Skeletal muscle satellite cell (primary cell): ENCODE measurements at regions not wholly inside any gene's neighbourhood (a gene's known extent, or its start where the extent isn't known, plus 50 kb on each side); places are given as distances from the start of the nearest gene placed in this dataset.

Experiments
- H3K27me3 ChIP-seq: 2 replicates; pipeline ENCODE4 v1.7.0; 2013; ENCODE audit warnings: low read length; ENCODE audit not compliant: control insufficient read depth, insufficient read depth
- H3K36me3 ChIP-seq: 2 replicates; pipeline ENCODE4 v1.7.0; 2013; ENCODE audit warnings: mild to moderate bottlenecking, control low read depth, low read length; ENCODE audit not compliant: insufficient read depth
- H3K4me1 ChIP-seq: 2 replicates; pipeline ENCODE4 v1.7.0; 2013; ENCODE audit warnings: low read length; ENCODE audit not compliant: control insufficient read depth, insufficient read depth
- H3K4me2 ChIP-seq: 2 replicates; pipeline ENCODE4 v1.7.0; 2013; ENCODE audit warnings: mild to moderate bottlenecking, low read length
- H3K4me3 ChIP-seq: 2 replicates; pipeline ENCODE4 v1.7.0; 2013; ENCODE audit warnings: low read length
- H3K9ac ChIP-seq: 2 replicates; pipeline ENCODE4 v1.7.0; 2013; ENCODE audit warnings: mild to moderate bottlenecking, low read depth, low read length, moderate library complexity
- H3K9me3 ChIP-seq: replicated peaks from 2 replicates; pipeline ENCODE4 v1.7.0; 2013; ENCODE audit warnings: mild to moderate bottlenecking, control low read depth, low read length

DNA sequence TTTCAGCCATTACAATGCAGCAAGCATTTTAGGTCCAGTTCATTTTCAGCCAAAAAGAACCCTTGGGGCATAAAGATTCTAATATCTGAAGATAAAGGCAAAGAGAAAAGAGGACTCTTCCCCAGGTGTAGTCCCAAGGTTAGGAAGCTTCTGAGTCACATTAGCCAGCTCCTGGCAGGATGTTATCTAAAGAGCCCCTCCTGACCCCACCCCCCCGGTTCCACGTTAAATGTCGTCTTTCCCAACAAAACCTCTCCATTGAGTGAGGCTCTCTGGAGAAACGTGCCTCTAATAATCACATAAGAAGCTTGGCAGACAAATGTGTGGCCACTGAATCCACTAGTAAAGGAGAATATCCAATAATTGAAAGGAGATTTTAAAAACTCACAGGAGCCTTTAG is 267.7 kb downstream of the GALC start:
- Histone ChIP-seq H3K27me3 (no peaks in the 10 kb centered on the region), H3K4me3 (no peak overlapping the region), H3K9me3 (peaks cover 3% of the 10 kb centered on the region), H3K4me1 (no peaks in the 10 kb centered on the region), H3K9ac (no peak overlapping the region), H3K4me2 (no peak overlapping the region), H3K36me3 (no peaks in the 10 kb centered on the region)

DNA sequence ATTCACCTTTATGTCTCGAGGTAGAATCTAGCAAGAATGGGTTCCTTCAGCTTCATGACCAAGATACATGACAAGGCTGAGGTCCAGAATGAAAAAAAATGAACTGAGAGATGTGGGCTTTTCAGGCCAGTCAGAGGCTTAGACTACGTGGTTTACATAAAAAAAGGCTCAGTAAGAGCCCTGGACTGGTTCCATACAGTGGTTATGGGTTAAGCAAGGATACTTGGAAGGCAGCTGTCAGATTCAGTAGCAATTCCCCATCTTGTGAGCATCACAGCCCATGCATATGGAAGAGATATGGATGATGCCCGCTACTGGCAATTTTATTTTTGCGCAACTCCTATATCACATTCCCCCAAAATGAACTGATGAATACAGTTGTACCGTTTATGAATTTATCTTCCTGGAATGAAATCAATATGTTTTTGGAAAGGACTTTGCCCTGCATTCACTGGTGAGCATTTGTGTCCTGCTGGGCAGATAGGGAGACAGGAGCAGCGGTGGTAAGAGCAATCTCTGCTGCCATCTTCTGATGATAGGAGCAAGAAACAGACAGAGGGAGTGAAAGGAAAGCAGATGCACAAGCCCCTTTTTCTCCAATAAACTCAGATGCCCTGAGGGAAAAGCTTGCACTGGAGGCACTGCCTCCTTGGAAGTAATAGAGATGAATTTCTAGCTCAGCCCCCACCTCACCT is 280.4 kb downstream of the GALC start:
- Histone ChIP-seq H3K27me3 (no peaks in the 10 kb centered on the region), H3K36me3 (no peaks in the 10 kb centered on the region), H3K9ac (no peak overlapping the region), H3K4me3 (no peak overlapping the region), H3K4me2 (no peak overlapping the region), H3K4me1 (no peaks in the 10 kb centered on the region), H3K9me3 (no peaks in the 10 kb centered on the region)

DNA sequence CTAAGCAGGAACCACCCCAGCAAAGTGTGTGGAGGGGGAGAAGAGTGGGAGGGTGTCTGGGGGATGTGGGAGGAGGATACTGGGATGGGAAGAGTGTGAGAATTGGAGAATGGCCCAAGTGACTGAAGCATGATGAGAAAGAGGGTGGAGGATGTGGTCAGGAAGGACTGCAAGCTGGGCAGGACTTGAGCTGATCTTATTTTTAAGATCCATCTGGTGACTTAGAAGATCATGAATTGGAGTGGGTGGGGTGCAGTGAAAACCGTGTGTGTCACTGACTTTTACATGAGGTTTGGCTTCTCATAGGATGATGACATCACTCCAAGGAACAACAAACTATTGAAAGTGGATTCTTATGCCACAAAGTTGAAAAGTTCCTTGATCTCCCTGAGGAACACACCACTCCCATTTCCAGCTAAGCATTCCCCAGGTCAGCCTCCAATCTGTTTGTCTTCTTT is 287.5 kb downstream of the GALC start:
- Histone ChIP-seq H3K4me2 (no peak overlapping the region), H3K4me3 (no peak overlapping the region), H3K9ac (no peak overlapping the region), H3K27me3 (no peaks in the 10 kb centered on the region), H3K4me1 (no peaks in the 10 kb centered on the region), H3K36me3 (no peaks in the 10 kb centered on the region), H3K9me3 (peaks cover 11% of the 10 kb centered on the region)

DNA sequence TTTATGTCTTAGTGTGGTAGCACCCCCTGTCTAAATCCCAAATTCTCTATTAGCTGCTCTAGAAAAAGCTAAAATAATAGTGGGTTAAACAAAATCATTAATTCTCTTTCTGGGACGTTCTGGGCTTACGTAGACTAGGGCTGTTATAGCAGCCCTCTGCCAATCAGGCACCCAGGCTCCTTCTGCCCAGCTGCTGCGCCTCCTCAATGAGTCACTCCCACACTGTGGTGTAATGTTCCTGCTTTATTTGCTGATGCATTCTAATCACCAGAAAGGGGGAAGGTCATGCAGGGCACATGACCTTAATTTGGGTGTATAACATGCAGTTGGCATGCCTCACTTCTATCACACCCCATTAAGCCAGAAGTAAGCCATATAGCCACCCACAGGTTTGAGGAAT is 294.5 kb downstream of the GALC start:
- Histone ChIP-seq H3K36me3 (no peaks in the 10 kb centered on the region), H3K9ac (no peak overlapping the region), H3K9me3 (peaks cover 21% of the 10 kb centered on the region), H3K4me2 (no peak overlapping the region), H3K27me3 (no peaks in the 10 kb centered on the region), H3K4me3 (no peak overlapping the region), H3K4me1 (no peaks in the 10 kb centered on the region)

DNA sequence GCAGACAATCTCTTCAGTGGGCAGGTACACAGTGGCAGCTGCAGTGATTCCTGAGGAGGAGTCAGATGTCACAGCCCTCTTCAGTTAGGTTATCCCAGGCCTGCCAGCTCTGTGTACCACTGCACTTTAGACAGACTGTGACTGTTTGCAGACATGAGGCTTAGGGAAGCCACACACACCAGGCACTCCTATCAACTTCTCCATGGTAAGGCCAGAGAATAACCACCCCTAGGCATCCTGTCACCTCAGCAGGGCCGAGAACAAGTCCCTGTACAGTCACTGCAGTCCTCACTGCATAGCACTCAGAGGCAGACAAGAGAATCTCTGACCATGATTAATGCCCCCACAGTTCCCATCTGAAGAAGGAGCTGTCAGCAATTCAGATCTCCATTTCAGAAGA is 296.5 kb downstream of the GALC start:
- H3K27me3 ChIP-seq = no peaks in the 10 kb centered on the region
- H3K4me2 ChIP-seq = no peak overlapping the region
- peaks cover 15% of the 10 kb centered on the region for H3K9me3 ChIP-seq
- H3K9ac ChIP-seq = no peak overlapping the region
- no peak overlapping the region for H3K4me3 ChIP-seq
- no peaks in the 10 kb centered on the region for H3K4me1 ChIP-seq
- H3K36me3 ChIP-seq = no peaks in the 10 kb centered on the region

DNA sequence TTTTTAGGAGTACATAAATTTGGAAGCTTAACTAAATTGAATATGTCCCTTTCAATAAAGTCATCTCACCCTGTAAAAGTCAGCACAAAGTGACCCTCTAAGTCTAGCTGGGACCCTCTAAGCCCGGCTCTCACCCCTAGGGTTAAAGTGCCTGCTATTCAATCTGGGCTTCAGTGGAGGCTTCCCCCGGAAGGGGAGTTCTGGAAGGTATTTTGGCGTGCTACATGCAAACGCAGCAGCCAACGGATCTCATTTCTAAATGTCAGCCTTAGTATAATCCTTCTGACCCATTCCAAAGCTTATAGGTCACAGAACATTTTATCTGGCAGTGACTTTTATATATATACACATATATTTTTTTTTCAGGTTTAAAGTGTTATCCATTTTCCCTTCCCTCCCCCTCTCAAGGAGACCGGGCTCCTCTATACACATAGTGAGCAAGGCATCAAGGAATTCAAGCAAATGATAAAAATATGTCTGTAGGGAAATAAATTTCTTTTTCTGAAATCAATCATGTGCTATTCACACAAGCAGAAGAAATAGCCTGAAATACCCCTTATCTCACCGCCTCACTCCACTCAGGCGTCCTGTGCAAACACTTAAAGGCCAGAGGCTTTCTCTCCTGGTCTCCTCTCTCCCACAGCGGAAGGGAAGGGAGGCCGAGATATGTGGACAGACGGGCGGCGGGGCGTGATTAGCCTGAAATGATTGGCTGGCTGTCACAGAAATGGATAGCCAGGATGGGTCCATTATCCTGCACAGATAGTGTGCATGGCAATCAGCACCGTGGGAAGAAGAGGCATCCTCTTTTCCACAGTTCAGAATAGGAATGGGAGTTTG is 301.7 kb downstream of the GALC start:
- no peak overlapping the region for H3K9ac ChIP-seq

DNA sequence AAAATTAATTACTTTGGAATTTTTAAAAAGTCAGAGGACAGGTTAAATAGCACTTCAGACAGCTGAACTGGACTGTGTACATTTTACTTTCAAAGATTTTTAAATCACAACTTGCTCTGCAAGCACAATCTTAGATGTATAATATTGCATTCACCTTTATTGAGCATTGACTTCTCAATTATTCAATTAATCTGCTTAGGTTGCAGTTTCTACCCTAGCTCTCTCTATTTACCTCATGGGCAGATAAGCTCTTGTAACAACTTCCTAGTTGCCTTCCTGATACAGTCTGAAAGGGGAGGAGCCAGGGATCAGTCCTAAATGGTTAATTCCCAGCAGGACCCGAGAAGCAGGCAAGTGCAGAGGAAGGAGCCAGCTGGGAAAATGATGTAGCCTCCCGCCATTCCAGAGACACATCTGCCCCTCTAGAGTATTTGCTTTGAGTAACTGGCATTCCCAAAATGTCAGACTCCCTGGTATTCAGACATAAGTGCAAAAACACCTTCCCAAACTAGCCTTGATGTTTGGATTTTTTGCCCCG is 302.8 kb downstream of the GALC start:
- Histone ChIP-seq H3K36me3 (no peaks in the 10 kb centered on the region), H3K4me3 (no peak overlapping the region), H3K9me3 (no peaks in the 10 kb centered on the region), H3K4me1 (no peaks in the 10 kb centered on the region), H3K27me3 (no peaks in the 10 kb centered on the region), H3K9ac (no peak overlapping the region), H3K4me2 (no peak overlapping the region)

More for the DNA sequence above, 301.7 kb downstream of the GALC start:
- no peak overlapping the region for H3K4me3 ChIP-seq
- no peaks in the 10 kb centered on the region for H3K9me3 ChIP-seq
- no peaks in the 10 kb centered on the region for H3K4me1 ChIP-seq
- H3K36me3 ChIP-seq = no peaks in the 10 kb centered on the region
- no peaks in the 10 kb centered on the region for H3K27me3 ChIP-seq
- H3K4me2 ChIP-seq = no peak overlapping the region

DNA sequence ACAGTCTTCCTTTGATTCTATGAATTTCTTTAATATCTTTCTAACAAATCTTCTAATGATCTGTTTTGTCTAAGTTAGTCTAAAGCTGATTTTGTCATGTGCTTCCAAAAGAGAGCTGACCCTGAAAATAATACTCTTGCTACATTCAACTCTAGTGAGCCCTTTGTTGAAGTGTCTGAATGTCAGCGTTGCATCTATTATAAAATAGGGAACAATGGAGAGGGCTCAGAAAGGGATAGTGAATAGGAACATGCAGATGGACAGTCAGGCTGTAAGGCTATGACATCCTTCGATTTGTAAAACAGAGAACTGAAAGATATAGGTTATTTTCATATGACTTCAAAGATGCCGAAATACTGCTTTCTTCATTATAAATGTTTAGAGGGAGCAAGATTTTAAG is 304.5 kb downstream of the GALC start:
- Histone ChIP-seq H3K4me3 (no peak overlapping the region), H3K9ac (no peak overlapping the region), H3K9me3 (no peaks in the 10 kb centered on the region), H3K27me3 (no peaks in the 10 kb centered on the region), H3K4me2 (no peak overlapping the region), H3K4me1 (no peaks in the 10 kb centered on the region), H3K36me3 (no peaks in the 10 kb centered on the region)

DNA sequence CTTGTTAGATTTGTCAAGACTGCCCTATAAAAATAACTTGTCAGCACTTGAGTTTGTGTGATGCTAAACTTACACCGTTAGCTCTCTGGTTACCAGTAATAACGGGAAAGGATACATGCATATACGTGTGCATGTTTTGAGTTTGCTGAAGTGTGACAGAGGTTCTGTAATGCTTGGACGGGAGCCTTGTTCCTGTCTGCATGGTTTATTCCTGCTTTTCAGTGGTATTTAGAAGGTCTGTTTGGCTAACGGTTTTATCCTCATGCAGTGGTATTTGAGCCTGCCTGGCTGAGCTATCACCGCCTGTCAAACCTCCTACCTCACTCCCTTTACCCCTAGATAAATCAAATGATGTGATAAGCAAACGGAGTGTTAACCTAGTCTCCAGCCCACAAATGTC is 305.6 kb downstream of the GALC start:
- Histone ChIP-seq H3K36me3 (no peaks in the 10 kb centered on the region), H3K4me2 (no peak overlapping the region), H3K9me3 (no peaks in the 10 kb centered on the region), H3K9ac (no peak overlapping the region), H3K4me1 (no peaks in the 10 kb centered on the region), H3K4me3 (no peak overlapping the region), H3K27me3 (no peaks in the 10 kb centered on the region)

DNA sequence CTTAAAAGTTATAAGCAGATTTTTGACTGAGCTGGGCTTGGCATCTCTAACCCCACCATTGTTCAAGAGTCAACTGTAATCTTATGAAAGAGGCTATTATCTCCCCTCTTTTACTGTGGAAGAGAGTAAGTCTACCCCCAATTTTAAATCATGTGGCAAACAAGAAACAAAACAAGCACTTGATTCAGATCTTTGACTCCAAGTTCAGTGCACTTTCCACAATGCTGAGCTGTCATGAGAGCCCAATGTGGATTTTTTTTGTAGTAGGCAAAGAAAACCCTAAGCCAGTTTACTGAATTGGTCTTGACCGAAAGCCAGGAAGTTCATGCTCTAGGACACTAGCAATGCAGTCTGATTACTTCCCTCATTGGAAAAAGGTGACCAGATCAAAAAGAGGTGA is 306.2 kb downstream of the GALC start:
- Histone ChIP-seq H3K27me3 (no peaks in the 10 kb centered on the region), H3K9ac (no peak overlapping the region), H3K36me3 (no peaks in the 10 kb centered on the region), H3K4me3 (no peak overlapping the region), H3K4me1 (no peaks in the 10 kb centered on the region), H3K9me3 (no peaks in the 10 kb centered on the region), H3K4me2 (no peak overlapping the region)

DNA sequence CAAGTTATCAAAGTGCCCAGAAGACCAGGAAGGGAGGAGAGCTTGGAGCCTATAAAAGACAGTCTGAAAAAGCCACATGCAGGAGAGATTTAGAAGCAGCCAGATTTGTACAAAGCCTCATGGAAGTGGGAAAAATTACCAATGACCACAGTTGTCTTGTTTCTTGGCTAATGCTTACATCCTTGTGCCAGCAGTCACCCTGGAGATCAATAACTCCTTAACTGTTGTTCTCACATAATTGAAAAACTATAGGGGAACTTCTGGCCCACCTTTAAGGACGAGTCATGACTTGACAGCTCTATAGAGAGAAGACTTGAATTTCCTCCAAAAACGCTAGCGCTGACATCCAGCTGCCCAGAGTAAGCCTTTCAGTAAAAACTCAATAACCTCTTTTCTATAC is 313.1 kb downstream of the GALC start:
- Histone ChIP-seq H3K36me3 (no peaks in the 10 kb centered on the region), H3K4me3 (no peak overlapping the region), H3K9me3 (no peaks in the 10 kb centered on the region), H3K4me1 (no peaks in the 10 kb centered on the region), H3K9ac (no peak overlapping the region), H3K27me3 (no peaks in the 10 kb centered on the region), H3K4me2 (no peak overlapping the region)
